ENCODE measurements at regions not wholly inside any gene's neighbourhood (a gene's known extent, or its start where the extent isn't known, plus 50 kb on each side); places are given as distances from the start of the nearest gene placed in this dataset.

DNA sequence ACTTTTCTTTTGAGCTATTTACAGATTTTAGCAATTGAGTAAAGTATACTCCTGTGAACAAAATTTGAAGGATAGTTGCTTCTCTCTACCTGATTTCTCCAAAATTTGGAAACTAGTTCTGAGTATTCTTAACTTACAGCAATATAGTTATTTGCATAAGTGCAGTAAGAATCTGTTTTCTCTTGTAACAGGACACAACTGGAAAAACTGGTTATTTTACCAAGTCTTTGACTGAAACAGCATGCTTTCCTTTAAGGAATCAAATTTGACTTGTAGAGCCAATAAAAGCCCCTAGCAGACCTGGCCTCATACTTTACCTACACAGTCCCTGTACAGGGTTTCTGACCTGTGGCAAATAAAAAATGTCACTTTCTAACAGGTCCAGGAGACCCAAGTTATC is 301.9 kb upstream of the POU5F2 start:
- TF ChIP-seq, protein P1, sequence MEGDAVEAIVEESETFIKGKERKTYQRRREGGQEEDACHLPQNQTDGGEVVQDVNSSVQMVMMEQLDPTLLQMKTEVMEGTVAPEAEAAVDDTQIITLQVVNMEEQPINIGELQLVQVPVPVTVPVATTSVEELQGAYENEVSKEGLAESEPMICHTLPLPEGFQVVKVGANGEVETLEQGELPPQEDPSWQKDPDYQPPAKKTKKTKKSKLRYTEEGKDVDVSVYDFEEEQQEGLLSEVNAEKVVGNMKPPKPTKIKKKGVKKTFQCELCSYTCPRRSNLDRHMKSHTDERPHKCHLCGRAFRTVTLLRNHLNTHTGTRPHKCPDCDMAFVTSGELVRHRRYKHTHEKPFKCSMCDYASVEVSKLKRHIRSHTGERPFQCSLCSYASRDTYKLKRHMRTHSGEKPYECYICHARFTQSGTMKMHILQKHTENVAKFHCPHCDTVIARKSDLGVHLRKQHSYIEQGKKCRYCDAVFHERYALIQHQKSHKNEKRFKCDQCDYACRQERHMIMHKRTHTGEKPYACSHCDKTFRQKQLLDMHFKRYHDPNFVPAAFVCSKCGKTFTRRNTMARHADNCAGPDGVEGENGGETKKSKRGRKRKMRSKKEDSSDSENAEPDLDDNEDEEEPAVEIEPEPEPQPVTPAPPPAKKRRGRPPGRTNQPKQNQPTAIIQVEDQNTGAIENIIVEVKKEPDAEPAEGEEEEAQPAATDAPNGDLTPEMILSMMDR (conservative IDR thresholded peaks at IDR 0.05 in 1 of 2, IDR thresholded peaks at IDR 0.05 in 1 of 2; ENCODE audit: extremely low read depth in 1 of 2, insufficient read depth in 1 of 2, low read depth in 1 of 2, low read length in 2 of 2) = no peak
- TF ChIP-seq EZH2 (IDR thresholded peaks at IDR 0.05; ENCODE audit: borderline replicate concordance, low read length) = no peak

Data from mammary epithelial cell (primary cell).